Ishikawa (cell line): ENCODE measurements at regions not wholly inside any gene's neighbourhood (a gene's known extent, or its start where the extent isn't known, plus 50 kb on each side); places are given as distances from the start of the nearest gene placed in this dataset.

ENCODE experiments used
- CEBPB ChIP-seq: IDR thresholded peaks from 2 replicates; pipeline ENCODE4 v1.6.1; 2012
- EGR1 ChIP-seq: IDR thresholded peaks from 2 replicates; pipeline ENCODE4 v1.6.1; 2012
- EP300 ChIP-seq: IDR thresholded peaks from 2 replicates; pipeline ENCODE4 v1.6.1; 2012; ENCODE audit warnings: borderline replicate concordance
- FOXM1 ChIP-seq: IDR thresholded peaks from 2 replicates; pipeline ENCODE4 v1.6.1; 2012; ENCODE audit warnings: low read depth, borderline replicate concordance
- MAX ChIP-seq: IDR thresholded peaks from 2 replicates; pipeline ENCODE4 v1.6.1; 2012
- NFIC ChIP-seq: IDR thresholded peaks from 2 replicates; pipeline ENCODE4 v1.6.1; 2012
- RAD21 ChIP-seq: IDR thresholded peaks from 2 replicates; pipeline ENCODE4 v1.6.1; 2012; ENCODE audit warnings: low read depth
- TAF1 ChIP-seq: IDR thresholded peaks from 2 replicates; pipeline ENCODE4 v1.6.1; 2012; ENCODE audit warnings: low read depth, mild to moderate bottlenecking
- TCF12 ChIP-seq: IDR thresholded peaks from 2 replicates; pipeline ENCODE4 v1.6.1; 2012; ENCODE audit warnings: low read depth
- USF1 ChIP-seq: IDR thresholded peaks from 2 replicates; pipeline ENCODE4 v1.6.1; 2012
- YY1 ChIP-seq: IDR thresholded peaks from 2 replicates; pipeline ENCODE4 v1.6.1; 2012; ENCODE audit warnings: low read depth
- ZBTB7A ChIP-seq: IDR thresholded peaks from 2 replicates; pipeline ENCODE4 v1.6.1; 2012; ENCODE audit warnings: low read depth

- TF ChIP-seq RAD21 (no peak), YY1 (no peak), EP300 (no peak), TAF1 (no peak), USF1 (no peak), TCF12 (no peak), MAX (no peak), FOXM1 (no peak), CEBPB (no peak), EGR1 (no peak), NFIC (no peak), ZBTB7A (no peak)
These were observed 82.5 kb upstream of the ZNF648 start for GRCh38 chr1:182143825-182144645.
